ENCODE measurements at regions not wholly inside any gene's neighbourhood (a gene's known extent, or its start where the extent isn't known, plus 50 kb on each side); places are given as distances from the start of the nearest gene placed in this dataset.

GRCh38 chr15:95676500-95676899, 654.0 kb upstream of the NR2F2 start:
- no peak overlapping the region for H3K4me2 ChIP-seq
- TF ChIP-seq POLR2AphosphoS5 (IDR thresholded peaks at IDR 0.05; ENCODE audit: low read depth) (no peak), EZH2 (IDR thresholded peaks at IDR 0.05; ENCODE audit: low read depth, unreplicated experiment) (no peak), ETS1 (IDR thresholded peaks at IDR 0.05) (no peak), JUNB (IDR thresholded peaks at IDR 0.05; ENCODE audit: unreplicated experiment) (no peak), ZNF331 (CRISPR knock-in tag; IDR thresholded peaks at IDR 0.05; ENCODE audit: low read depth) (no peak), NANOG (IDR thresholded peaks at IDR 0.05; ENCODE audit: borderline replicate concordance) (no peak), ZNF114 (CRISPR knock-in tag; IDR thresholded peaks at IDR 0.05) (no peak), CREB1 (CRISPR knock-in tag; IDR thresholded peaks at IDR 0.05; ENCODE audit: low read depth) (no peak), EZH2phosphoT487 (IDR thresholded peaks at IDR 0.05; ENCODE audit: unreplicated experiment) (no peak)
- H3K36me3 Mint-ChIP-seq (ENCODE audit: low read depth): no peaks in the 10 kb centered on the region

GRCh38 chr15:95679847-95680582, 650.5 kb upstream of the NR2F2 start:
- Histone ChIP-seq H2AFZ (no peak overlapping the region), H3K4me2 (no peak overlapping the region), H3K4me1 (ENCODE audit: insufficient read depth) (no peaks in the 10 kb centered on the region), H3K79me2 (replicated peaks; ENCODE audit: insufficient read depth) (no peaks in the 10 kb centered on the region), H3K27me3 (ENCODE audit: insufficient read depth) (no peaks in the 10 kb centered on the region), H3K27ac (ENCODE audit: low read depth) (no peak overlapping the region), H3F3A (replicated peaks; ENCODE audit: low read depth) (no peaks in the 10 kb centered on the region), H3K36me3 (ENCODE audit: insufficient read depth) (no peaks in the 10 kb centered on the region), H3K9me2 (ENCODE audit: insufficient read depth) (no peaks in the 10 kb centered on the region), H3K4me3 (no peak overlapping the region), H4K20me1 (replicated peaks; ENCODE audit: insufficient read depth) (no peaks in the 10 kb centered on the region)
- Mint-ChIP-seq H3K4me3 (no peak overlapping the region), H3K36me3 (ENCODE audit: low read depth) (no peaks in the 10 kb centered on the region), H3K27ac (no peak overlapping the region), H3K4me1 (no peaks in the 10 kb centered on the region), H3K9me3 (no peaks in the 10 kb centered on the region; the same call in 2 of the 3 replicates), H3K27me3 (ENCODE audit: insufficient read depth, low read depth, poor library complexity) (no peaks in the 10 kb centered on the region)
- TF ChIP-seq REST (IDR thresholded peaks at IDR 0.05; ENCODE audit: unreplicated experiment) (no peak), CTCF (conservative IDR thresholded peaks at IDR 0.05; ENCODE audit: low read depth in 2 of 2) (no peak), ETS1 (IDR thresholded peaks at IDR 0.05) (no peak), POLR2AphosphoS5 (IDR thresholded peaks at IDR 0.05; ENCODE audit: low read depth) (no peak), STAT1 (IDR thresholded peaks at IDR 0.05; ENCODE audit: unreplicated experiment) (no peak)
- DNase-seq (ENCODE audit: low spot score) (no peak), ATAC-seq (no peak)

More at GRCh38 chr15:95676500-95676899, 654.0 kb upstream of the NR2F2 start:
- Histone ChIP-seq H3K4me1 (ENCODE audit: insufficient read depth) (no peaks in the 10 kb centered on the region), H3K27me3 (ENCODE audit: insufficient read depth) (no peaks in the 10 kb centered on the region), H3K79me2 (replicated peaks; ENCODE audit: insufficient read depth) (no peaks in the 10 kb centered on the region), H3K4me3 (no peak overlapping the region), H3K27ac (ENCODE audit: low read depth) (no peak overlapping the region), H4K20me1 (replicated peaks; ENCODE audit: insufficient read depth) (no peaks in the 10 kb centered on the region), H3F3A (replicated peaks; ENCODE audit: low read depth) (no peaks in the 10 kb centered on the region), H3K36me3 (ENCODE audit: insufficient read depth) (no peaks in the 10 kb centered on the region), H2AFZ (no peak overlapping the region), H3K9me2 (ENCODE audit: insufficient read depth) (no peaks in the 10 kb centered on the region)
- DNase-seq (ENCODE audit: low spot score) (no peak), ATAC-seq (no peak)
- H3K27ac Mint-ChIP-seq: no peak overlapping the region
- no peaks in the 10 kb centered on the region for H3K4me1 Mint-ChIP-seq
- H3K4me3 Mint-ChIP-seq: no peak overlapping the region
- no peaks in the 10 kb centered on the region; the same call in 2 of the 3 replicates for H3K9me3 Mint-ChIP-seq
- no peaks in the 10 kb centered on the region for H3K27me3 Mint-ChIP-seq (ENCODE audit: insufficient read depth, low read depth, poor library complexity)
